ENCODE measurements at regions not wholly inside any gene's neighbourhood (a gene's known extent, or its start where the extent isn't known, plus 50 kb on each side); places are given as distances from the start of the nearest gene placed in this dataset.

GRCh38 chr2:48081317-48081628 lies 175.0 kb upstream of the FBXO11 start:
- TF ChIP-seq, protein P1, sequence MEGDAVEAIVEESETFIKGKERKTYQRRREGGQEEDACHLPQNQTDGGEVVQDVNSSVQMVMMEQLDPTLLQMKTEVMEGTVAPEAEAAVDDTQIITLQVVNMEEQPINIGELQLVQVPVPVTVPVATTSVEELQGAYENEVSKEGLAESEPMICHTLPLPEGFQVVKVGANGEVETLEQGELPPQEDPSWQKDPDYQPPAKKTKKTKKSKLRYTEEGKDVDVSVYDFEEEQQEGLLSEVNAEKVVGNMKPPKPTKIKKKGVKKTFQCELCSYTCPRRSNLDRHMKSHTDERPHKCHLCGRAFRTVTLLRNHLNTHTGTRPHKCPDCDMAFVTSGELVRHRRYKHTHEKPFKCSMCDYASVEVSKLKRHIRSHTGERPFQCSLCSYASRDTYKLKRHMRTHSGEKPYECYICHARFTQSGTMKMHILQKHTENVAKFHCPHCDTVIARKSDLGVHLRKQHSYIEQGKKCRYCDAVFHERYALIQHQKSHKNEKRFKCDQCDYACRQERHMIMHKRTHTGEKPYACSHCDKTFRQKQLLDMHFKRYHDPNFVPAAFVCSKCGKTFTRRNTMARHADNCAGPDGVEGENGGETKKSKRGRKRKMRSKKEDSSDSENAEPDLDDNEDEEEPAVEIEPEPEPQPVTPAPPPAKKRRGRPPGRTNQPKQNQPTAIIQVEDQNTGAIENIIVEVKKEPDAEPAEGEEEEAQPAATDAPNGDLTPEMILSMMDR (IDR thresholded peaks at IDR 0.05 in 4 of 5, conservative IDR thresholded peaks at IDR 0.05 in 1 of 5) = no peak
- TF ChIP-seq POLR2A (IDR thresholded peaks at IDR 0.05) = no peak
